A549 (cell line): ENCODE measurements at regions not wholly inside any gene's neighbourhood (a gene's known extent, or its start where the extent isn't known, plus 50 kb on each side); places are given as distances from the start of the nearest gene placed in this dataset.
A peak's percentile ranks its signal among the peaks of the same experiment; 100 is the strongest.

Experiments used
- ATAC-seq, 2 experiments: fragments of 200-7000 bp in 1 of 2; fragments of >200 bp in 1 of 2; cut with Nextera tagmentation in 1 of 2; cut with Tn5 transposase in 1 of 2; 3 replicates each; pipeline versions ENCODE4 v1.8.0 to v1.9.1; 2018 to 2020; ENCODE audit warnings: mild to moderate bottlenecking in 1 of 2, moderate library complexity in 1 of 2
- CTCF ChIA-PET: fragments of 300-600 bp; sonication (Branson Sonifier 250); formaldehyde crosslinking; extraction: SDS; loops from one replicate; lab custom pipeline; 2021; ENCODE audit warnings: antibody characterized with exemption, inconsistent platforms; lab: Yijun Ruan, JAX
- POLR2A ChIA-PET: fragments of 350-600 bp; formaldehyde crosslinking; extraction: SDS; loops from one replicate; lab custom pipeline; 2021; ENCODE audit warnings: antibody characterized with exemption, inconsistent platforms; lab: Yijun Ruan, JAX
- DNase-seq, 2 experiments: peaks; one replicate each; pipeline versions ENCODE4 v3.0.0 to v3.0.0-alpha.2; 2011 to 2016; ENCODE audit warnings: low read depth in 1 of 2, low spot score in 1 of 2
- FAIRE-seq: peaks from 2 replicates; lab custom pipeline; 2011; peaks lifted over from hg19 to GRCh38; lab: Jason Lieb, UNC
- H3K27ac ChIP-seq, 2 experiments: fragments of >200 bp; sonication (Bioruptor Twin); formaldehyde crosslinking; 3 replicates each; pipeline ENCODE4 v1.5.1; 2016 to 2017
- H3K4me1 ChIP-seq: fragments of >200 bp; sonication (Bioruptor Twin); formaldehyde crosslinking; 3 replicates; pipeline ENCODE4 v1.6.1; 2016
- H3K4me2 ChIP-seq: fragments of >200 bp; sonication (Bioruptor Twin); formaldehyde crosslinking; 3 replicates; pipeline ENCODE4 v1.6.1; 2016
- H3K4me3 ChIP-seq: fragments of >200 bp; sonication (Bioruptor Twin); formaldehyde crosslinking; 3 replicates; pipeline ENCODE4 v1.5.1; 2016
- H3K9me3 ChIP-seq: fragments of >200 bp; sonication (Bioruptor Twin); formaldehyde crosslinking; 3 replicates; pipeline ENCODE4 v1.6.1; 2016
- BHLHE40 ChIP-seq: IDR thresholded peaks from 2 replicates; pipeline ENCODE4 v1.6.1; 2012; ENCODE audit warnings: low read depth, low read length, inconsistent platforms
- CBX2 ChIP-seq: fragments of 200-600 bp; sonication (generic); IDR thresholded peaks from 2 replicates; pipeline ENCODE4 v1.6.1; 2016; ENCODE audit warnings: low read depth, mild to moderate bottlenecking, borderline replicate concordance
- CHD2 ChIP-seq: fragments of 150-350 bp; IDR thresholded peaks from 2 replicates; pipeline ENCODE4 v1.6.1; 2014; ENCODE audit warnings: low read length; ENCODE audit not compliant: partially characterized antibody
- CHD4 ChIP-seq: fragments of 200-600 bp; sonication (generic); IDR thresholded peaks from 2 replicates; pipeline ENCODE4 v1.6.1; 2016; ENCODE audit warnings: antibody characterized with exemption, mild to moderate bottlenecking, borderline replicate concordance
- CTCF ChIP-seq: fragments of >200 bp; sonication (Bioruptor Twin); formaldehyde crosslinking; IDR thresholded peaks from 3 replicates; pipeline ENCODE4 v1.5.1; 2016
- EHF ChIP-seq: fragments of 250-450 bp; sonication (Bioruptor Pico); IDR thresholded peaks from 2 replicates; pipeline ENCODE4 v1.5.0; 2020; ENCODE audit warnings: mild to moderate bottlenecking
- EHMT2 ChIP-seq: fragments of 200-600 bp; sonication (generic); IDR thresholded peaks from 2 replicates; pipeline ENCODE4 v1.6.1; 2016; ENCODE audit warnings: antibody characterized with exemption, low read depth, mild to moderate bottlenecking, moderate library complexity
- ELK1 ChIP-seq: fragments of 150-350 bp; IDR thresholded peaks from 2 replicates; pipeline ENCODE4 v1.6.1; 2014; ENCODE audit warnings: low read depth, mild to moderate bottlenecking, low read length
- ESRRA ChIP-seq: fragments of 150-350 bp; IDR thresholded peaks from 2 replicates; pipeline ENCODE4 v1.6.1; 2014; ENCODE audit warnings: mild to moderate bottlenecking, low read length, borderline replicate concordance
- HMGXB4 ChIP-seq: fragments of 250-450 bp; sonication (Bioruptor Pico); IDR thresholded peaks from 2 replicates; pipeline ENCODE4 v1.5.0; 2021; ENCODE audit warnings: mild to moderate bottlenecking, moderate library complexity, borderline replicate concordance
- HOXA7 ChIP-seq: fragments of 250-450 bp; sonication (Bioruptor Pico); IDR thresholded peaks from 2 replicates; pipeline ENCODE4 v1.5.0; 2020; ENCODE audit warnings: mild to moderate bottlenecking, moderate library complexity
- JUNB ChIP-seq: fragments of >200 bp; sonication (Bioruptor Twin); formaldehyde crosslinking; IDR thresholded peaks from 2 replicates; pipeline ENCODE4 v1.6.1; 2016
- MAX ChIP-seq: IDR thresholded peaks from 2 replicates; pipeline ENCODE4 v1.6.1; 2012
- MAZ ChIP-seq: fragments of 150-350 bp; IDR thresholded peaks from 2 replicates; pipeline ENCODE4 v1.6.1; 2014; ENCODE audit warnings: antibody characterized with exemption, low read depth, low read length, borderline replicate concordance
- NR3C1 ChIP-seq: fragments of >200 bp; sonication (Bioruptor Twin); formaldehyde crosslinking; IDR thresholded peaks from 3 replicates; pipeline ENCODE4 v1.6.1; 2017
- POLR2A ChIP-seq: IDR thresholded peaks from 2 replicates; pipeline ENCODE4 v1.6.1; 2012; ENCODE audit warnings: mild to moderate bottlenecking, low read length
- RARB ChIP-seq: fragments of 250-450 bp; sonication (Bioruptor Pico); IDR thresholded peaks from 2 replicates; pipeline ENCODE4 v1.8.0; 2021; ENCODE audit warnings: mild to moderate bottlenecking, moderate library complexity
- RCOR1 ChIP-seq: fragments of 150-350 bp; IDR thresholded peaks from 2 replicates; pipeline ENCODE4 v1.6.1; 2014; ENCODE audit warnings: antibody characterized with exemption, low read length, low read depth
- REST ChIP-seq: fragments of 200-600 bp; sonication (generic); IDR thresholded peaks from 2 replicates; pipeline ENCODE4 v1.6.1; 2016; ENCODE audit warnings: antibody characterized with exemption, mild to moderate bottlenecking, moderate library complexity
- SMC3 ChIP-seq: fragments of >200 bp; sonication (Bioruptor Twin); formaldehyde crosslinking; IDR thresholded peaks from 3 replicates; pipeline ENCODE4 v1.6.1; 2018; ENCODE audit warnings: inconsistent platforms
- USF2 ChIP-seq: fragments of 450-650 bp; IDR thresholded peaks from 2 replicates; pipeline ENCODE4 v1.6.1; 2014; ENCODE audit warnings: antibody characterized with exemption
- ZC3H11A ChIP-seq: fragments of 450-650 bp; IDR thresholded peaks from 2 replicates; pipeline ENCODE4 v1.6.1; 2014; ENCODE audit warnings: antibody characterized with exemption, mild to moderate bottlenecking
- ZNF302 ChIP-seq: fragments of 250-450 bp; sonication (Bioruptor Pico); IDR thresholded peaks from 2 replicates; pipeline ENCODE4 v1.9.0; 2021; ENCODE audit warnings: inconsistent platforms, mild to moderate bottlenecking, moderate library complexity
- WGBS: methylation state at CpG from one replicate; pipeline ENCODE4 v1.1.6; 2017; ENCODE audit errors: missing lambda C conversion rate; 5-methylcytosine and 5-hydroxymethylcytosine counted together

- ChIA-PET POLR2A (no interaction called here), CTCF (interaction anchor here (1.0 kb wide), 1 partner anchor 65 kb away, joined by 3 read pairs; no protein-coding TSS in a partner anchor)
- peak overlapping the region; percentile 26; the same call in 2 of the 3 replicates for H3K4me2 ChIP-seq
- TF ChIP-seq ZNF302 (CRISPR knock-in tag) (no peak), USF2 (no peak), CHD2 (no peak), HOXA7 (no peak), MAZ (no peak), REST (no peak), ELK1 (no peak), MAX (no peak), POLR2A (no peak), RARB (no peak), CHD4 (no peak), ZC3H11A (no peak)
- peaks cover 12% of the 10 kb centered on the region for H3K4me1 ChIP-seq
- DNase-seq (no peak), FAIRE-seq (no peak), ATAC-seq (no peak)
- WGBS: 72% methylated on average over 6 of the region's 6 CpGs
- H3K9me3 ChIP-seq: no peaks in the 10 kb centered on the region
- H3K27ac ChIP-seq: no peak overlapping the region
- H3K4me3 ChIP-seq: no peak overlapping the region
Observed at GRCh38 chrX:20595928-20596575, 329.3 kb upstream of the RPS6KA3 start.

GRCh38 chrX:20594985-20595384, 328.3 kb upstream of the RPS6KA3 start:
- no peak for TF ChIP-seq JUNB
- TF ChIP-seq SMC3: no peak
- no peak for TF ChIP-seq BHLHE40
- no peak for TF ChIP-seq ESRRA
- no peak for TF ChIP-seq NR3C1
- TF ChIP-seq CTCF: no peak
- TF ChIP-seq EHF (CRISPR knock-in tag): no peak
- no peak for TF ChIP-seq MAX
- TF ChIP-seq RCOR1: no peak
- TF ChIP-seq EHMT2: no peak
- no peak for TF ChIP-seq CBX2
- no peak for TF ChIP-seq HMGXB4
- ATAC-seq (peak in 1 of 2 experiments; percentile 50; a peak in 1 of 6 replicates), DNase-seq (peak in 1 of 2 experiments; percentile 9), FAIRE-seq (peak; percentile 93)
- ChIA-PET CTCF (no interaction called here), POLR2A (no interaction called here)
- H3K9me3 ChIP-seq: no peaks in the 10 kb centered on the region
- H3K27ac ChIP-seq: no peak overlapping the region
- peaks cover 12% of the 10 kb centered on the region for H3K4me1 ChIP-seq
- WGBS: 39% methylated on average over 2 of the region's 2 CpGs
- H3K4me2 ChIP-seq: no peak overlapping the region
- no peak overlapping the region for H3K4me3 ChIP-seq
